Stimulated activated naive CD8-positive, alpha-beta T cell treated with anti-CD3 and anti-CD28 coated beads, Interleukin-15, Interleukin-2, amounts not matched to agents 100 U/mL and 50 U/mL, for 24 hours (primary cell): ENCODE measurements at regions not wholly inside any gene's neighbourhood (a gene's known extent, or its start where the extent isn't known, plus 50 kb on each side); places are given as distances from the start of the nearest gene placed in this dataset.
"Not testable (repeated sequence)": the region's sequence is repeated elsewhere in the genome, so short reads cannot be mapped to it uniquely, and the experiment has no call there.

Experiments used
- ATAC-seq: fragments of 150-1000 bp; cut with Tn5 transposase; one replicate; pipeline ENCODE4 v1.10.0; 2021
- DNase-seq: peaks from one replicate; pipeline ENCODE4 v3.0.0; 2021

DNA sequence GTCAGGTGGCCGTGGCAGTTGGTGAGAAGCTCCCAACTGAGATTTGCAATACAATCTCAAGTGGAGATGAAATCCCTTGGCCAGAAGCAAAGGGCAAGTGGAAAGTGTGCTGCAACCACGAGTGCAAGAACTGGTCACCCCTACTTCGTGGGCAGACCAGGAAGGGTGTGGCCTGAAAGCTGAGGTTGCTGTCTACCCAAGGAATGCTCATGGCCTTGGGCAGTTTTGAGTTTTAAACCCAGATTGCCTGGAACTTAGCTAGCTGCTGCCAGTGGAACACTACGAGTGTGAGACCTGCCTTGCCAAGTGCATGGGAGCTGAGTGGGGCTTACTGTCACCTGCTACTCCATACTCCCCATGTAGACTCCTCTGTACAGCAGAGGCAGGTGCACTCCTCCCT is 113.3 kb upstream of the FAT3 start:
- no peak for DNase-seq
- no peak for ATAC-seq

DNA sequence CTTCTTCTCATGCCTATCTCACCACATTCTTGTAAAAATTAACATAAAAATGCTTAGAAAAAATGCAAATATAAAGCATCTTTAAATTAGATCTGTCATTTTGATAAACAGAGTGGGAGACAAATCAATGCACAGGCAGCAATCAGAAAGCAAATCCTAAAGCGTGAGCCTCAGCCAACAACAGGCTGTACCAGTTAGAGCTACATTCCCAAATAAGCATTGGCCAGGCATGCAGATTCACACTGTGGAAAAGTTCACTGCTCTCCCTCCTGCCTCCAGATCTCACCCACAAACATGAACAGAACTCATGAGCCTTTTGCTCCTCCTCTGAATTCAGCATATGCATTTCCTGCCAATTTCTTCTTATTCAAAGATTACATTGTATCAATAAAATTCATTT is 115.2 kb upstream of the FAT3 start:
- ATAC-seq = no peak
- no peak for DNase-seq

DNA sequence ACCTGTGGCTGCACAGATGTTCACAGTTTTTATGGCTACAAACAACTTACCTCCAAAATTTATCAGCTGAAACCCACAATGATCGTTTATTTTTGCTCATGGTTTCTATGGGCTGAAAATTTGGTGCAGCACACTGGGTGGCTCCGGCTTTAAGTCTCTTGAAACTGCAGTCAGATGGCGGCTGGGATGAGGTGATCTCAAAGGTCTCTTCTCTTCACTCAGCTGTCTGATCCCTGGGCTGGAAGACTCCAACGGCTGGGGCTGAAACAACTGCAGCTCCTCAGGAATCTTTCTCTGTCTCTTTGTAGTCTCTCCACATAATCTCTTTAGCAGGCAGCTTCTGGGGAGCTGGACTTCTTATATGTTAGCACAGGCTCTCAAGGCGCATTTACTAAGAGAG is 117.3 kb upstream of the FAT3 start:
- ATAC-seq (no peak), DNase-seq (no peak)

DNA sequence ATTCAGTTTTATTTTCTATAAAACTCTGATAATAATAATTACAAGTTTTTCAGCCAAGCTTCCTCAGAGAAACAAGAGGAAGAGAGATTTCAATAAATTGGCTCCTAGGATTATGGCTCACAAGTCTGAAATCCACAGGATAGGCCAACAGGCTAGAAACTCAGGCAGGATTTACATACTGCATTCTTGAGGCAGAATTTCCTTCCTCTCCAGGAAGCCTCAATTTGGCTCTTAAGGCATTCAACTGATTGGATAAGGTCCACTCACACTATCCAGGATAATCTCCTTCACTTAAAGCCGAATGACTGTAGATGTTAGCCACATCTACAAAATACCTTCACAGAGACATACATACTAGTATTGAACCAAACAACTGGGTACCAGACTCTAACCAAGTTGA is 120.3 kb upstream of the FAT3 start:
- no peak for ATAC-seq

DNA sequence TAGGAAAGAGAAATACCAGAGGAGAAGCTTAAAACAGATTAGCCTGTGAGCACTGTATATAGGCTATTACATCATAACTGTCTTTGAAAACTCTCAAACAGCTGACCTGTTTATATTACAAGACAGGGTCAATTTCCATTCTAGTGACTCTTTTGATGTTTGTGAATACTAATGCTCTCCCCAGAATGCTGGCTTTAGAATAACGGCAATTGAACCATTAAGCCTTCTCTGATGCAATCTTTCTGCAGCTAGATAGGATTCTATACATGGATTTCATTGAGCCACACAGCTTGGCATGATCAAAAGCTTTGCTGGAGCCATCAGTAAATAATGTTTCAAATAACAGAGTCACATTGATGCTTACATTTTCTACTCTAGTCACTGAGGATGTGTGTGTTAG is 122.7 kb upstream of the FAT3 start:
- no peak for ATAC-seq

More for the DNA sequence above, 120.3 kb upstream of the FAT3 start:
- no peak for DNase-seq

DNA sequence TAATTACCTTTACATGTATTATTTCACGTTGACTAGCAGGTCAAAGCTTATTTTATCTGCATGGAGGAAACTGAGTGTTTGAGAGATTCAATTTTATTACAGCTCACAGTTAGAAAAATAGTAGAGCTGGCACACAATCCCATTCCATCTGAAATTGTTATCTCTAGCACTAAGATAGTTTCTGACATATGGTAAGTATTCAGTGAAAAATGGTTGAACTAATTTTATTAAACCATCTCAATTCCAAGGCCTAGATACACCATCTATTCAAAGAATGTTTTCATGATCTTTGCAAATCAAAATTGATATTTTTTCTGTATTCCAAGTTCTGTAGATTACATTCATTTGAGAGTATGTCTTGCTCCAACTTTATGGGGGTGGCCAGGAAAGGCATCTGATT is 125.4 kb upstream of the FAT3 start:
- ATAC-seq = no peak
- DNase-seq = no peak

More for the DNA sequence above, 122.7 kb upstream of the FAT3 start:
- DNase-seq = no peak

DNA sequence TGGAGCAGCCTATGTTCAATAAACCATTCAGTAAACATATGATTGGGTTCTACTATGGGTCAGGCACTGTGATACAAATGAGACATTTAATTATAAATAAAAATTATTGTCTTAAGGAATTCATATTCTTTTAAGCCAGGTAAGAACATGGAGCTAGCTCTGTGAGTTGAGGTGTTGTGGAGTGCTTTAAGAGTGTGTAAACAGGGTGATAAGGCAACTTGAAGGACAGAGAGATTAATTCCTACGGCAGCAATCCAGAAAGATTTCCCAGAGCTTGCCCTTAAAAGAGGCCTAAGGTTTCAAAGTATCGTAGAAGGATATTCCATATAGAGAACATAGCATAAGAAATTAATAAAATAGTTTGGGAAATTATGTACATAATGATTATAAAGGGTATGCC is 126.4 kb upstream of the FAT3 start:
- DNase-seq = no peak
- no peak for ATAC-seq

DNA sequence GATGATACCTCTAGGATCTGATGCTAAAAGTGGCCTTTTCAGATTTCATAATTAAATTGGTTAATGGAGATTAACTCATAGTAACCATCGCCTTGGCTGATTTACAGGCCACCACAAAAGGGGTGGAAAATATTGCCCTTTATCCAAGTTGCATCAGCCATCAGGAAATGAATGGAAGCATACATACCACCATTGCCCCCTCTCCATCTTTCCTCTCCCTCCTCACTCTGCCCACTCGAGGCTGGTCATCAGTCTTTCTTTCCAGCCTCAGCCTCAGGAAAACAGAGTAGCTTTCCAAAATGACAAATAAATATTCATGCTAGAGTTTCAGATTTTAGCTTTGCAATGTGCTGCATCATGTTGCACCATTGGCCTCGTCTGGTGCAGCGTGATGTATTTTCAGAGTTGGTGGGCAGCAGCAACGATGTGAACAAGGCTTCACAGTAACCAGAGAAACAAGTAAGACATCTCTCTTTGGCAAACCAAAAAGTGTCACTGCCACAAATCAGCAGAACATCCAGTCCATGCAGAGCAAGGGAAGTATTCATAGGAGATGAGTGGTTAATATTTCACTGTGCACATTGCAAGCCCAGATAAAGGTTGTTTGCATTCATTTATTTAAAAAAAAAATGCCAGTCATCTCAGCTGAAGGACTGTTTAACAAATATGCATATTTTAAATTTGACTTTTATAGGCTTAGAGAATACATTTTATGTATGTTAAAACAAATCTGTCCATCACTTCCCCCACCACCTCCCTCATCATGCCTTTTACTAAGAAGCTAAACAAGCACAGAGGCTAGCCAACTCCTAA is 136.7 kb upstream of the FAT3 start:
- ATAC-seq (no peak), DNase-seq (no peak)

DNA sequence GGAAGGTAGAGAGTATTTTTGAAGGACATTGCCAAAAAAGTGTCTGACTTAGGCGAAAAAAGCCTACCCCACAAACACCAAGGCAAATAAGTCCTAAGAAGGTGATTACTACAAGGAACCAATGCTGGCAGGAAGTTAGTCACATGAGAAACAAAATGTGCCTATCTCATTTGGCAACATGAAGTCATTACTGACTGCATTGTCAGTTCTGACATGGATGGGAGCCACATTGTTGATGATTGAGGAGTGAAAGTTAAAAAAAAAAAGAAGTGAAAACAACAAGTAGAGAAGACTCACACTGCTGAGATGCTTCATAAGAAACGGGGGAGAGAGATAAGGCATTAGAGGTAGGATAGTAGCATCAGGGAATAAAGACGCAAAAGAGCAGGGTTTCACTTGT is 141.5 kb upstream of the FAT3 start:
- no peak for ATAC-seq

DNA sequence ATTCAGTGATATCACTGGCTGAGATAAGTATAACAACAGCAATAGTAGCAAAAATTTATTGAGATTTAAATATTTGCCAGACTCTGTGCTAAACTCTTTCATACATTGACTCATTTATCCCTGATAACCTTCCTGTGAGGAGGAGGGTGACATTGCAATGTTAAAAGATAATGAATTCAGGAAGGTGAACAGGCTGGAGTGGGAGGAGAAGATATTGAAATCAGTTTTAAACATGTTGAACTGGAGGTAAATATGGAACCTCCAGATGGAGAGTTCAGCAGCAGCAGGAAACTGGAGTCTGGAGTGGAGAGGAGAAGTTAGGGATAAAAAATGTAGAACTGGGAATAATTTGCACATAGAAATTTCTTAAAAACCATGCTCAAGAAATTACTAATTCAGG is 142.0 kb upstream of the FAT3 start:
- ATAC-seq (no peak), DNase-seq (no peak)

More for the DNA sequence above, 141.5 kb upstream of the FAT3 start:
- no peak for DNase-seq

DNA sequence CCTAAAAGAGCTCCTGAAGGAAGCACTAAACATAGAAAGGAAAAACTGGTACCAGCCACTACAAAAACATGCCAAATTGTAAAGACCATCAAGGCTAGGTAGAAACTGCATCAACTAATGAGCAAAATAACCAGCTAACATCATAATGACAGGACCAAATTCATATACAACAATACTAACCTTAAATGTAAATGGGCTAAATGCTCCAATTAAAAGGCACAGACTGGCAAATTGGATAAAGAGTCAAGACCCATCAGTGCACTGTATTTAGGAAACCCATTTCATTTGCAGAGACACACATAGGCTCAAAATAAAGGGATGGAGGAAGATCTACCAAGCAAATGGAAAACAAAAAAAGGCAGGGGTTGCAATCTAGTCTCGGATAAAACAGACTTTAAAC is 150.1 kb upstream of the FAT3 start:
- DNase-seq, ATAC-seq: not testable (repeated sequence)

DNA sequence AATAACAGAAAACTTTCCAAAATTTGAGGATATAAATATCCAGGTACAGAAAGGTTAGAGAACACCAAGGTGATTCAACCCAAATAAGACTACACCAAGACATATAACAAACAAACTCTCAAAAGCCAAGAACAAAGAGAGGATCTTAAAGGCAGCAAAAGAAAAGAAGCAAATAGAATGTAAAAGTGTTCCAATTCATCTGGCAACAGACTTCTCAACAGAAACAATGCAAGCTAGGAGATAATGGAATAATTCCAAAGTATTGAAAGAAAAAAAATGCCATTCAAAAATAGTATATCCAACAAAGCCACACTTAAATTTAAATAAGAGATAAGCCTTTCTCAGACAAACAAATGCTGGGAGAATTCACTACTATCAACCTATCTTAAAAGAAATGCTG is 153.0 kb upstream of the FAT3 start:
- ATAC-seq = no peak
- no peak for DNase-seq

DNA sequence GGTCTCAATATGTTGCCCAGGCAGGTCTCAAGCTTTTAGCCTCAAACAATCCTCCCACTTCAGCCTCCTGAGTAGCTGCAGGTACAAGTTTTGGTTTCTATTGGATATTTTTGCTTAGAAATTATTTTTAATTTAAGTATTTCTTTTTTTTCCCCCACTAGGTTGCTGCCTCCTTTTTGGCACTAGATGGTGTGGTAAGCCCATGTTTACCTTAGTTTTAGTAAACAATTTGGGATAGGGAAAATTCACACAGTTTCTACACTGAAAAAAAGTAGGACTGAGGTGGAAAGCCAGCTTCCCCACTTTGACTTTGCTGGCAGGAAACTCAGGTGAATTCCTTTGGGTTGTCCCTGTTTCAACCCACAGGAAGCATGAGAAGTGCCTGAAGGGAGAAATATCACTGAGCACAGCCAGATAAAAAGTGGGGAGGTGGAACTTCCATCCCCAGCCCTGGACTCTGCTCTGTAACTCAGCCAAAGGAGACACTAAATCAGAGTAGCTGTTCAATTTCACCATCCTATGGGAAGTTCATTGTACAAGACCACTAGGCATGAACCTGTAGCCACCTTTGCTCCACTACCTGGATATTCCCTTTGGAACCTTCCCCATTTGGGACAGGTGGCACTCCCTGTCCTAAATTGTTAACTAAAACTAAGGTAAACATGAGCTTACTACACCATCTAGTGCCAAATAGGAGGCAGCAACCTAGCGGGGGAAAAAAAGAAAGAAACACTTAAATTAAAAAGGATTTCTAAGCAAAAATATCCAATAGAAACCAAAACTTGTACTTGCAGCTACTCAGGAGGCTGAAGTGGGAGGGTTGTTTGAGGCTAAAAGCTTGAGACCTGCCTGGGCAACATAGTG is 154.4 kb upstream of the FAT3 start:
- ATAC-seq = no peak

DNA sequence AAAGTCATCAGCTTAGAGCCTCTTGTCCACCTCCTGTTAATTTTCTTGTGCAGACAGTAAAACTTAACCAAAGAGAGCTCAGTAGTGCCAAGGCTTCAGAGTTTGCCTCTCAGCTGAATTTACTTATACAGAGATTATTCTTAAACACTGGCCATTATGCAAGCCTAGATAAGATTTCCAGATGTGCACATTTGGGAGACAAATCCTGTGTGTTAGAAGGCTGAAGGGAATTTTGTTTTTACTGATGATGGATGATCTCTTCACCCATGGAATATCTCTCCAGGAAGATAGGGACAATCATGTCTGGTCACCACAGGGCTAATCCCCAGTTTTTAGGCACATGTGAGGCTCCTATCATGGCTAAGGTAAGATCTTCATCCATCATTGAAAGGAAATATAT is 157.6 kb upstream of the FAT3 start:
- ATAC-seq (no peak), DNase-seq (no peak)

More for the DNA sequence above, 154.4 kb upstream of the FAT3 start:
- DNase-seq = no peak

DNA sequence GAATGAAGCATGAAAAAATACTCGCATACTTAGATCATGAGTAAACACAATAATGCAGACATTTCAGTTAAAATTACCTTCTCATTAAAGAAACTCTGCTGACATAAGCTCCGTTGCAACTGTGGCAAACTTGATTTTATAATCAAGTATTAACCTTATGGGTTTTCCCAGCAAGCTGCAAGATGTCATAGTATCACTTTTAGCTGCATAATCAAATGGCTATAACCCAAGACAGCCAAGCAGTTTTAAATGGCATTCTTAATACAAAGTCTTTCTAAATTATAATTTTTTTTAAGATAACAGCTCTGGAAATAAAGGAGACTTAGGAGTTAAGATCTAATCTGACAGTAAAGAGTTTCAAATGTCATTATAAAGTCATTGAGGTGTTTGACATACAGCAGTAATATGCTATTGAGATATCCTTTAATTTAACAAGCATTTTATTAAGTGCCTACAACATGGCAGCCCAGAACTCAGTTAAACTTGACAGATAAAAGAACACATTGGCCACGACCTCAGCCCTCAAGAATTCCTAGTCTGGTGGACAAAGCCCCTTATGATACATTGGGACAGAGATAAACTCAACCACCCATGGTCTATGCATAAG is 163.1 kb upstream of the FAT3 start:
- ATAC-seq (no peak), DNase-seq (no peak)

DNA sequence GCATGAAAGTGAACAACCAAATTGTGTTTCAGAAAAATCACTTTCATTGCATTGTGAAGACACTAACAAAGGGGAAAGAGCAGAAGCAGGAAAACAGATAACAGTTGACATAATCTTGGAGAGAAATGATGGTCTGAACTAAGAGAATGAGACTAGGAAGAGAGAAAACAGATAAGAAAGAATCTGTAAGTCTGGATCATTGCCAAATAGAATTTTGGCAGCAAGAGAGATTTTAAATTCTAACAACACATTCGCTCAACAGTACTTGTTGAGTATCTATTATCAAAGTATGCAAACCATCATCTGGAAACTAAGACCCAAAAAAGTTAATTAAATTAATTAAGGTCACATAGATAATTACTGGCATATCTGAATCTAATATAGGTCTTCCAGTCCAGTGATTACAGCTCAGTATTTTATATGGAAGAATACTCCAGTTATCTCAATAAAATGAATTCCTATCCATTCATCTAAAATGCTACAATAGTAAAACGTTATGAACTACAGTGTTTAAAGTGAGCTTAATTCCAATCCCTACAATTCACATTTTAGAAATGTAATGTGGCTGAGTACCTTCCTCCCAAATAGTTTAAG is 166.7 kb upstream of the FAT3 start:
- DNase-seq = no peak
- ATAC-seq = no peak

DNA sequence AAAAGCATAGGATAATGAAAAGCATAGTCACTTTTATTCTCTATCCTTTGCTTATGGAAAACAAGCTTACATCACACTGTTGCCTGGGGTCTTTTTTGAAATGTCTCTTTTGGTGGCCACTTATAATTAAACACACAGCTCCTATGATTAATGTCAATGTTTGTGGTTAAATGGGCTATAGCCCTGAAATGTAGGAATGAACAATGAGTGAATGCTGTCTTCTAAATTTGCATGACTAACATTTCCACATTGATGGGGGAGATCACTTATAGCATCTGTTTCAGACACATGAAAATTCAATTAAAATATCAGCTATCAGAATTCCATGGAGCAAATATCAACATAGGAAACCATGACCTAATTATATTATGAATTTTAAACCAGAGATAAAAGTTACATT is 171.4 kb upstream of the FAT3 start:
- no peak for ATAC-seq
- DNase-seq = no peak

DNA sequence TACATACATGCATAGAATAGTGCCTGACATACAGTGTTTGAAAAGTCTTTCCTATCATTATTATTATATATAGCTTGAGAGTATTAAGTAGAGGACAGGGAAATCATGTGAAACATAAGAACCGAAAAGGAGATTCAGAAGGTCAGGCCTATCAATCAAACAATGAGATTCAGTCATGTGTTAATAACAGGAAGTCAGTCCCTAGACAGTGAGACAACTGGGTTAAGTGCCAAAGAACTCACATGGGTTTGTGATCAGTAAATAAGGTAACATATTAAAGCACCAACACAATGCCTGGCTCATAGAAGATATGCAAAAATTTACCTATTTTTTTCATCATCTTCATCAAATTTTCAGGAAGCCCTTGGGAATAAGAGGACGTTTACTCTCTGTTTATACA is 174.3 kb upstream of the FAT3 start:
- DNase-seq = no peak
- ATAC-seq = no peak

DNA sequence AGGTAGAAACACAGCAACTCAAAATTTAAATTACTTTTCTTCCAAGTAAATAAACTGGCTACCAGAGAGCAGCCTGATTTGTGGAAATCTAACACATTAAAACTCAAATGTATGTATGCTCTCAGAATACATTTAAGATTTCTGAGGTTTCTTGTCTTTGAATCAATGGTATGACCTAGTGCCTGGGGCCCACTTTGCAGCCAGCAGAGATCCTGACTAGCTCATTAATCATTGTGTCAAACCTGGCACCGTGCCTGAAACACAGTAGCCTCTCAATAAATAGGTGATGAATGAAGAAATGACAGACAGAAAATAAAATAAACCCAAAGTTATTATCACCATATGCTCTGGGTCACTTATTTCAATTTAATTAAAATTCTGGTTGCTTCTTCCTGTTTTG is 176.2 kb upstream of the FAT3 start:
- DNase-seq (no peak), ATAC-seq (no peak)

DNA sequence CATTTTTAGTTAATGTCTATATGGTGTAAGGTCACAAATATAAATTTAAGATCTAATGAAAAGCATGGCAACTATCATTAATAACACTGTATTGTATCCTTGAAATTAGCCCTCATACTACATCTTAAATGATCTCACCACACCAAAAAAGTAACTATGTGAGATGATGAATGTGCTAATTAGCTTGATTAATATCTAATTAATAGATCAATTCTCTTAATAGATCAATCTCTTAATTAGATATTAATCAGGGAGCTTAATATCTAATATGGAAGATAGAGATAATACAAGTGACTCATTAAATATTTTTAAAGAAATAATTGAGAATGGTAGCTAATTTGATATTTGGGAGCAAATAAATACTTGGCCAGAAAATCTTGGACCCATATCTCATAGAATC is 178.5 kb upstream of the FAT3 start:
- ATAC-seq (no peak), DNase-seq (no peak)

DNA sequence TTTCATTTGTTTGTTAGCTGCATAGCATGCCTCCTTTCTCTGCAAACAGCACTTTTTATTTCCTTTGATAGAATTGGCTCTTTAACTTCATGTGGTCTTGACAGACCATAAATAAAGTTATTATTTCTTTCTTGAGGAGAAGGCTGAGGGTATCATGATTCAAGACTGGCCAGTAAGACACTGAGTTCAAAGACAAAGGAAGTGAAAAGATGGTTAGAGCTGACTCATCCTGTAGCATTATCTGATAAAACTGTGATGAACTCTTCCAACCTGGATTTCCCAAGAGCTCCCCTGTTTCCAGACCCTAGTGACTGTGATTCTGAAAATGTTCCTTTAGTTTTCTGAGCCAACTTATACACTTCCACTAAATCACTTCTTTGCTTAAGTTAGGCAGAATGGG is 179.3 kb upstream of the FAT3 start:
- DNase-seq (no peak), ATAC-seq (no peak)

DNA sequence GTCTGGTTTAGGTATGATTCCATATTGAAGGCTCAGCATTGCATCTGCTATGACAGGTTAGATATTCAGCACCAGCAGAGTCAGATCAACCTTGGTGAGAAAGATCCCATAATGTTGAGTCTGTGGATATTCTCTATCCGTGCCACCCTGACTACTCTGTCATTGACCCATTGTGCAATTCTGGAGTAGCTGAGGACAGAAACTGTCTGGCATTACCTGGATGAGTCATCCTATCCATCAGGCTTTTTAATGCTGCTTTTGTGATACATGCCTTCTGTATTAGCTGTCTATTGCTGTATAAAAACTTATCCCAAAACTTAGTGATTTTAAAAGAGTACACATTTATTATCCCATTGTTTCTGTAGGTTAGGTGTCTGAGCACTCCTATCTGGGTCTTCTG is 189.1 kb upstream of the FAT3 start:
- ATAC-seq = no peak

DNA sequence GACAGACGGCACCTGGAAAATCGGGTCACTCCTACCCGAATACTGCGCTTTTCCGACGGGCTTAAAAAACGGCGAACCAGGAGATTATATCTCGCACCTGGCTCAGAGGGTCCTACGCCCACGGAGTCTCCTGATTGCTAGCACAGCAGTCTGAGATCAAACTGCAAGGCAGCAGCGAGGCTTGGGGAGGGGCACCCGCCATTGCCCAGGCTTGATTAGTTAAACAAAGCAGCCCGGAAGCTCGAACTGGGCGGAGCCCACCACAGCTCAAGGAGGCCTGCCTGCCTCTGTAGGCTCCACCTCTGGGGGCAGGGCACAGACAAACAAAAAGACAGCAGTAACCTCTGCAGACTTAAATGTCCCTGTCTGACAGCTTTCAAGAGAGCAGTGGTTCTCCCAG is 197.5 kb upstream of the FAT3 start:
- DNase-seq, ATAC-seq: not testable (repeated sequence)

More for the DNA sequence above, 189.1 kb upstream of the FAT3 start:
- DNase-seq = no peak
